Loucy (cell line): ENCODE measurements at regions not wholly inside any gene's neighbourhood (a gene's known extent, or its start where the extent isn't known, plus 50 kb on each side); places are given as distances from the start of the nearest gene placed in this dataset.

Source experiments
- H2AFZ ChIP-seq: fragments of 200-600 bp; sonication (generic); 2 replicates; pipeline ENCODE4 v1.6.0; 2016; ENCODE audit warnings: antibody characterized with exemption, mild to moderate bottlenecking, low read length, moderate library complexity
- H3F3A ChIP-seq: fragments of 200-600 bp; 2 replicates; pipeline ENCODE4 v1.6.0; 2016; ENCODE audit warnings: antibody characterized with exemption, low read depth, mild to moderate bottlenecking
- H3K27me3 ChIP-seq: fragments of 200-600 bp; sonication (generic); 2 replicates; pipeline ENCODE4 v1.6.1; 2014; ENCODE audit warnings: low read length, mild to moderate bottlenecking; ENCODE audit not compliant: insufficient read depth, poor library complexity, severe bottlenecking
- H3K36me3 ChIP-seq: fragments of 200-600 bp; sonication (generic); 2 replicates; pipeline ENCODE4 v1.6.1; 2016; ENCODE audit warnings: low read length; ENCODE audit not compliant: insufficient read depth
- H3K4me1 ChIP-seq: fragments of 200-600 bp; sonication (generic); 2 replicates; pipeline ENCODE4 v1.5.1; 2014; ENCODE audit warnings: low read length, mild to moderate bottlenecking; ENCODE audit not compliant: insufficient read depth, poor library complexity, severe bottlenecking
- H3K4me2 ChIP-seq: fragments of 200-600 bp; sonication (generic); 2 replicates; pipeline ENCODE4 v1.6.0; 2014; ENCODE audit warnings: antibody characterized with exemption, low read length, low read depth, mild to moderate bottlenecking; ENCODE audit not compliant: poor library complexity, severe bottlenecking
- H3K4me3 ChIP-seq: fragments of 200-600 bp; sonication (generic); 2 replicates; pipeline ENCODE4 v1.5.1; 2014; ENCODE audit warnings: low read length, mild to moderate bottlenecking, mixed read lengths; ENCODE audit not compliant: poor library complexity, severe bottlenecking
- H3K79me2 ChIP-seq: fragments of 200-600 bp; sonication (generic); 2 replicates; pipeline ENCODE4 v1.6.1; 2014; ENCODE audit warnings: low read length; ENCODE audit not compliant: insufficient read depth
- H3K9ac ChIP-seq: fragments of 200-600 bp; sonication (generic); 2 replicates; pipeline ENCODE4 v1.6.0; 2014; ENCODE audit warnings: mild to moderate bottlenecking, low read depth, low read length, moderate library complexity; ENCODE audit not compliant: poor library complexity, severe bottlenecking
- H3K9me2 ChIP-seq: fragments of 200-600 bp; sonication (generic); replicated peaks from 2 replicates; pipeline ENCODE4 v1.6.1; 2016; ENCODE audit warnings: low read depth, low read length, mixed read lengths
- H3K9me3 ChIP-seq: fragments of 200-600 bp; sonication (generic); 2 replicates; pipeline ENCODE4 v1.6.1; 2014; ENCODE audit warnings: mild to moderate bottlenecking, antibody characterized with exemption, low read length, low read depth; ENCODE audit not compliant: insufficient read depth
- H4K20me1 ChIP-seq: fragments of 200-600 bp; sonication (generic); 2 replicates; pipeline ENCODE4 v1.6.0; 2014; ENCODE audit warnings: antibody characterized with exemption, low read length, mild to moderate bottlenecking; ENCODE audit not compliant: insufficient read depth, poor library complexity, severe bottlenecking
- EZH2phosphoT487 ChIP-seq: fragments of 200-600 bp; IDR thresholded peaks from 2 replicates; pipeline ENCODE4 v1.6.1; 2018; ENCODE audit warnings: antibody characterized with exemption, mild to moderate bottlenecking, moderate library complexity, borderline replicate concordance
- TF ChIP-seq, protein P1 (sequence below): fragments of 200-600 bp; sonication (generic); conservative IDR thresholded peaks from 2 replicates; pipeline ENCODE4 v1.5.1; 2014; ENCODE audit warnings: mild to moderate bottlenecking, antibody characterized with exemption, low read length

DNA sequence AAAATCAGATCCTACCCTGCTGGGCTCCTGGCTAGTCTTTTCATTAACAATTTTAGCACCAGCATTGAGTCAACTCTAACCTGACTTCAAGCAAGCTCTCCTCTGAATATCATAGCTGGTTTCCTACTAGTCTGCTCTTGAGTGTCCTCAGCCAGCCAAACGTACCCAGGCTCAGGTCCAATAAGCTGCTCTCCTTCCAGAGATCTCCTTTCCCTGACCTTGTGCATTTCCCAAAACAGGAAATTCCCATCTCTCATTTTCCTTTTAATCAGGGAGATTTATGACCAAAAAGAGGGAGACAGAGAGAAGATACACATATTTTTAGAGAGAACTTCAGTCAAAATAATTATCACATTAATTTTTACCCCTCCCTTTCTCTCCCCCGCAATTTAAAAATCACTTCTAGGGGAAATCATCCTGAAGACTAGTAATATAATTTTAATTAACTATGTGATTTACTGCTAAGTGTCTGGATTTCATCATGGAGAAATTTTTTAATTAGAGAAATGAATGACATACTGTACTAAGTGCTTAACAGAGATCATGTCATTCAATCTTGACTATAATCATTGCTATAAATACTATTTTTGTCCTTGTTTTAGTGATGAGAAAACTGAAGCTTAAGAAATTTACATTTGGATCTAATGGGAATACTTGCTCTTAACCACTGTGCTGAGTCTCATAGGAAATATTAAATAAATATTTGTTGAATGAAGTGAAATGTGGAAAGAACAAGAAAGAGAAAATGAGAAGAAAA is 421.7 kb upstream of the INTU start:
- TF ChIP-seq EZH2phosphoT487 = no peak
- TF ChIP-seq, protein P1, sequence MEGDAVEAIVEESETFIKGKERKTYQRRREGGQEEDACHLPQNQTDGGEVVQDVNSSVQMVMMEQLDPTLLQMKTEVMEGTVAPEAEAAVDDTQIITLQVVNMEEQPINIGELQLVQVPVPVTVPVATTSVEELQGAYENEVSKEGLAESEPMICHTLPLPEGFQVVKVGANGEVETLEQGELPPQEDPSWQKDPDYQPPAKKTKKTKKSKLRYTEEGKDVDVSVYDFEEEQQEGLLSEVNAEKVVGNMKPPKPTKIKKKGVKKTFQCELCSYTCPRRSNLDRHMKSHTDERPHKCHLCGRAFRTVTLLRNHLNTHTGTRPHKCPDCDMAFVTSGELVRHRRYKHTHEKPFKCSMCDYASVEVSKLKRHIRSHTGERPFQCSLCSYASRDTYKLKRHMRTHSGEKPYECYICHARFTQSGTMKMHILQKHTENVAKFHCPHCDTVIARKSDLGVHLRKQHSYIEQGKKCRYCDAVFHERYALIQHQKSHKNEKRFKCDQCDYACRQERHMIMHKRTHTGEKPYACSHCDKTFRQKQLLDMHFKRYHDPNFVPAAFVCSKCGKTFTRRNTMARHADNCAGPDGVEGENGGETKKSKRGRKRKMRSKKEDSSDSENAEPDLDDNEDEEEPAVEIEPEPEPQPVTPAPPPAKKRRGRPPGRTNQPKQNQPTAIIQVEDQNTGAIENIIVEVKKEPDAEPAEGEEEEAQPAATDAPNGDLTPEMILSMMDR = no peak
- Histone ChIP-seq H3K27me3 (no peaks in the 10 kb centered on the region), H3K9me3 (no peaks in the 10 kb centered on the region), H3K4me2 (no peak overlapping the region), H3F3A (no peaks in the 10 kb centered on the region), H3K36me3 (no peaks in the 10 kb centered on the region), H3K4me3 (no peak overlapping the region), H3K4me1 (no peaks in the 10 kb centered on the region), H3K9ac (no peak overlapping the region), H3K79me2 (no peaks in the 10 kb centered on the region), H4K20me1 (no peaks in the 10 kb centered on the region), H2AFZ (no peak overlapping the region), H3K9me2 (no peaks in the 10 kb centered on the region)

GRCh38 chr4:127211650-127212560 is 420.9 kb upstream of the INTU start:
- no peaks in the 10 kb centered on the region for H3K4me1 ChIP-seq
- no peaks in the 10 kb centered on the region for H3K79me2 ChIP-seq
- TF ChIP-seq, protein P1 = no peak
- TF ChIP-seq EZH2phosphoT487 = no peak
- H3K9ac ChIP-seq = no peak overlapping the region
- no peaks in the 10 kb centered on the region for H4K20me1 ChIP-seq
- H2AFZ ChIP-seq = no peak overlapping the region
- no peaks in the 10 kb centered on the region for H3F3A ChIP-seq
- H3K9me2 ChIP-seq = no peaks in the 10 kb centered on the region
- no peak overlapping the region for H3K4me2 ChIP-seq
- H3K27me3 ChIP-seq = no peaks in the 10 kb centered on the region
- H3K36me3 ChIP-seq = no peaks in the 10 kb centered on the region
- H3K9me3 ChIP-seq = no peaks in the 10 kb centered on the region
- H3K4me3 ChIP-seq = no peak overlapping the region

GRCh38 chr4:127212701-127213100 is 420.1 kb upstream of the INTU start:
- H3K9me3 ChIP-seq = no peaks in the 10 kb centered on the region
- no peaks in the 10 kb centered on the region for H4K20me1 ChIP-seq
- H2AFZ ChIP-seq = no peak overlapping the region
- no peaks in the 10 kb centered on the region for H3K79me2 ChIP-seq
- H3K4me3 ChIP-seq = no peak overlapping the region
- no peaks in the 10 kb centered on the region for H3K4me1 ChIP-seq
- H3K9me2 ChIP-seq = no peaks in the 10 kb centered on the region
- no peak overlapping the region for H3K9ac ChIP-seq
- no peaks in the 10 kb centered on the region for H3K27me3 ChIP-seq
- no peak for TF ChIP-seq EZH2phosphoT487
- TF ChIP-seq, protein P1 = no peak
- no peaks in the 10 kb centered on the region for H3K36me3 ChIP-seq
- H3K4me2 ChIP-seq = no peak overlapping the region
- no peaks in the 10 kb centered on the region for H3F3A ChIP-seq
